B cell (primary cell): ENCODE measurements at regions not wholly inside any gene's neighbourhood (a gene's known extent, or its start where the extent isn't known, plus 50 kb on each side); places are given as distances from the start of the nearest gene placed in this dataset.

Experiments used
- ATAC-seq: fragments of 200-7000 bp; cut with Tn5 transposase; one replicate; pipeline ENCODE4 v1.10.0; 2021; ENCODE audit warnings: low read depth, mild to moderate bottlenecking, moderate number of reproducible peaks, moderate library complexity
- CTCF ChIA-PET: fragments of 350-600 bp; sonication (Branson Sonifier 250); formaldehyde crosslinking; loops from one replicate; lab custom pipeline; 2021; ENCODE audit warnings: antibody characterized with exemption, inconsistent platforms; lab: Charles Lee
- POLR2A ChIA-PET: fragments of 350-600 bp; sonication (Branson Sonifier 250); formaldehyde crosslinking; loops from one replicate; lab custom pipeline; 2021; ENCODE audit warnings: antibody characterized with exemption; lab: Charles Lee
- DNase-seq: peaks from one replicate; pipeline ENCODE4 v3.0.0; 2013
- H2AFZ ChIP-seq: 2 replicates; pipeline ENCODE4 v1.6.1; 2012; ENCODE audit warnings: mild to moderate bottlenecking, low read depth, low read length; ENCODE audit not compliant: insufficient read depth, poor library complexity, severe bottlenecking
- H3K27ac ChIP-seq, 2 donors: 1 replicate in 1 of 2; 2 replicates in 1 of 2; pipeline ENCODE4 v1.5.1; 2012 to 2013; ENCODE audit warnings: low read length in 2 of 2, mild to moderate bottlenecking in 2 of 2, moderate library complexity in 1 of 2
- H3K27me3 ChIP-seq, 4 experiments: fragments of 200-600 bp in 1 of 4; sonication (generic) in 1 of 4; replicated peaks in 1 of 4; 1 replicate in 2 of 4; 2 replicates in 2 of 4; pipeline versions ENCODE4 v1.6.1 to v1.7.0; 2013 to 2016; ENCODE audit warnings: low read length in 3 of 4, mild to moderate bottlenecking in 2 of 4, mixed read lengths in 1 of 4, moderate library complexity in 1 of 4; ENCODE audit not compliant: insufficient read depth in 4 of 4, control insufficient read depth in 3 of 4; ENCODE audit errors: control extremely low read depth in 1 of 4
- H3K36me3 ChIP-seq, 2 experiments: replicated peaks in 1 of 2; 1 replicate in 1 of 2; 2 replicates in 1 of 2; pipeline versions ENCODE4 v1.6.1 to v1.7.1; 2013; ENCODE audit warnings: low read length in 1 of 2; ENCODE audit not compliant: insufficient read depth in 2 of 2, control insufficient read depth in 1 of 2; ENCODE audit errors: control extremely low read depth in 1 of 2, extremely low read depth in 1 of 2
- H3K4me1 ChIP-seq, 2 donors: fragments of 200-600 bp in 1 of 2; sonication (generic) in 1 of 2; 1 replicate in 1 of 2; 2 replicates in 1 of 2; pipeline versions ENCODE4 v1.5.1 to v1.6.1; 2013 to 2017; ENCODE audit warnings: low read length in 2 of 2; ENCODE audit not compliant: control insufficient read depth in 2 of 2, insufficient read depth in 2 of 2
- H3K4me2 ChIP-seq: replicated peaks from 2 replicates; pipeline ENCODE3; 2012; ENCODE audit warnings: mild to moderate bottlenecking, low read depth, low read length; ENCODE audit not compliant: poor library complexity, severe bottlenecking
- H3K4me3 ChIP-seq, 5 experiments: fragments of 200-600 bp in 1 of 5; sonication (generic) in 1 of 5; 1 replicate in 3 of 5; 2 replicates in 2 of 5; pipeline versions ENCODE4 v1.5.1 to v1.7.0; 2011 to 2016; ENCODE audit warnings: low read length in 4 of 5, mild to moderate bottlenecking in 4 of 5, low read depth in 2 of 5, control low read depth in 1 of 5, moderate library complexity in 1 of 5; ENCODE audit not compliant: insufficient read depth in 1 of 5; ENCODE audit errors: control extremely low read depth in 1 of 5, extremely low read depth in 1 of 5
- H3K79me2 ChIP-seq: fragments of 200-600 bp; sonication (generic); one replicate; pipeline ENCODE4 v1.6.0; 2016; ENCODE audit warnings: low read length; ENCODE audit not compliant: control insufficient read depth, insufficient read depth
- H3K9ac ChIP-seq: fragments of 200-600 bp; sonication (generic); 2 replicates; pipeline ENCODE4 v1.6.1; 2017; ENCODE audit warnings: mild to moderate bottlenecking, low read length, moderate library complexity
- H3K9me3 ChIP-seq, 3 donors: one replicate each; pipeline versions ENCODE4 v1.6.1 to v1.7.1; 2013; ENCODE audit warnings: low read length in 2 of 3; ENCODE audit not compliant: control insufficient read depth in 2 of 3, insufficient read depth in 1 of 3; ENCODE audit errors: control extremely low read depth in 1 of 3
- H4K20me1 ChIP-seq: 2 replicates; pipeline ENCODE4 v1.6.0; 2012; ENCODE audit warnings: mild to moderate bottlenecking, low read length; ENCODE audit not compliant: insufficient read depth, control insufficient read depth, poor library complexity, severe bottlenecking
- H3K27ac Mint-ChIP-seq: one replicate; pipeline ENCODE4 v1.8.0; 2021; ENCODE audit warnings: mixed read lengths
- H3K27me3 Mint-ChIP-seq: one replicate; pipeline ENCODE4 v1.8.0; 2021; ENCODE audit warnings: mixed read lengths
- H3K4me1 Mint-ChIP-seq: one replicate; pipeline ENCODE4 v1.8.0; 2021; ENCODE audit warnings: mixed read lengths
- H3K4me3 Mint-ChIP-seq: one replicate; pipeline ENCODE4 v1.8.0; 2021; ENCODE audit warnings: mixed read lengths
- H3K9me3 Mint-ChIP-seq: one replicate; pipeline ENCODE4 v1.8.0; 2022; ENCODE audit warnings: mixed read lengths; ENCODE audit not compliant: insufficient read depth
- EZH2 ChIP-seq: IDR thresholded peaks from 2 replicates; pipeline ENCODE4 v1.6.1; 2012; ENCODE audit warnings: borderline replicate concordance, low read depth, mild to moderate bottlenecking, moderate library complexity, low read length; ENCODE audit not compliant: insufficient read depth, poor library complexity, severe bottlenecking
- WGBS: methylation state at CpG from one replicate; pipeline ENCODE4 v1.1.5; 2013; ENCODE audit warnings: missing lambda C conversion rate; ENCODE audit not compliant: insufficient coverage; 5-methylcytosine and 5-hydroxymethylcytosine counted together
- intact Hi-C: fragments of 100-400 bp; cut with micrococcal nuclease; formaldehyde crosslinking; loops from one replicate; pipeline ENCODE4 v1.10.0; 2022
- TF ChIP-seq, protein P1 (sequence below): fragments of 200-600 bp; IDR thresholded peaks from one replicate; pipeline ENCODE4 v1.8.0; 2022; ENCODE audit warnings: antibody characterized with exemption, mild to moderate bottlenecking

DNA sequence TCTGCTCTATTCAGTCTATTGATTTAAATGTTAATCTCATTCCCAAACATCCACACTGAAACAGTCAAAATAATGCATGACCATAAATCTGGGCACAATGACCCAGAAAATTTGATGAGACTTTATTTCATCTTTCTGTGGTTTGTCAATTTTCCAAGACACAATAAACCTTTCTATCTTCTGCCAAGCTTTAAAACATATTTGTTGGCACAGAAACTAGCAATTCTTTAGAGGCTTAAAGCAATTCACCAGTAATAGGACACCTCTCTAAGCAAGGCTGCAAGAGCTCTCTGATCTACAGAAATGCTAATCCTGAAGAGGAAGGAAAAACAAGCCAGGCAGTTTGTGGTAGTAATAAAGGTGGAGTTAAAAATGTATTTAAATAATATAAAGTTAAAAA, 113.7 kb downstream of the FCRL5 start:
- no peak for ATAC-seq
- Mint-ChIP-seq H3K4me1 (no peaks in the 10 kb centered on the region), H3K9me3 (no peaks in the 10 kb centered on the region), H3K27ac (no peak overlapping the region), H3K27me3 (peaks cover 23% of the 10 kb centered on the region), H3K4me3 (no peak overlapping the region)
- no peaks in the 10 kb centered on the region for H3K9me3 ChIP-seq
- no peak overlapping the region for H2AFZ ChIP-seq
- TF ChIP-seq, protein P1, sequence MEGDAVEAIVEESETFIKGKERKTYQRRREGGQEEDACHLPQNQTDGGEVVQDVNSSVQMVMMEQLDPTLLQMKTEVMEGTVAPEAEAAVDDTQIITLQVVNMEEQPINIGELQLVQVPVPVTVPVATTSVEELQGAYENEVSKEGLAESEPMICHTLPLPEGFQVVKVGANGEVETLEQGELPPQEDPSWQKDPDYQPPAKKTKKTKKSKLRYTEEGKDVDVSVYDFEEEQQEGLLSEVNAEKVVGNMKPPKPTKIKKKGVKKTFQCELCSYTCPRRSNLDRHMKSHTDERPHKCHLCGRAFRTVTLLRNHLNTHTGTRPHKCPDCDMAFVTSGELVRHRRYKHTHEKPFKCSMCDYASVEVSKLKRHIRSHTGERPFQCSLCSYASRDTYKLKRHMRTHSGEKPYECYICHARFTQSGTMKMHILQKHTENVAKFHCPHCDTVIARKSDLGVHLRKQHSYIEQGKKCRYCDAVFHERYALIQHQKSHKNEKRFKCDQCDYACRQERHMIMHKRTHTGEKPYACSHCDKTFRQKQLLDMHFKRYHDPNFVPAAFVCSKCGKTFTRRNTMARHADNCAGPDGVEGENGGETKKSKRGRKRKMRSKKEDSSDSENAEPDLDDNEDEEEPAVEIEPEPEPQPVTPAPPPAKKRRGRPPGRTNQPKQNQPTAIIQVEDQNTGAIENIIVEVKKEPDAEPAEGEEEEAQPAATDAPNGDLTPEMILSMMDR, result no peak
- TF ChIP-seq EZH2, result no peak
- H3K4me1 ChIP-seq, result no peaks in the 10 kb centered on the region
- DNase-seq, result no peak
- H3K4me2 ChIP-seq, result no peak overlapping the region
- intact Hi-C loops, result no loop called here
- no peaks in the 10 kb centered on the region for H3K79me2 ChIP-seq
- no peak overlapping the region for H3K27ac ChIP-seq
- H4K20me1 ChIP-seq, result no peaks in the 10 kb centered on the region
- no peak overlapping the region for H3K4me3 ChIP-seq
- H3K36me3 ChIP-seq, result no peaks in the 10 kb centered on the region
- POLR2A ChIA-PET, result no interaction called here
- H3K27me3 ChIP-seq, result peaks cover 0 to 7% (median 2%) of the 10 kb centered on the region in 4 experiments
- H3K9ac ChIP-seq, result no peak overlapping the region
- CTCF ChIA-PET, result no interaction called here

DNA sequence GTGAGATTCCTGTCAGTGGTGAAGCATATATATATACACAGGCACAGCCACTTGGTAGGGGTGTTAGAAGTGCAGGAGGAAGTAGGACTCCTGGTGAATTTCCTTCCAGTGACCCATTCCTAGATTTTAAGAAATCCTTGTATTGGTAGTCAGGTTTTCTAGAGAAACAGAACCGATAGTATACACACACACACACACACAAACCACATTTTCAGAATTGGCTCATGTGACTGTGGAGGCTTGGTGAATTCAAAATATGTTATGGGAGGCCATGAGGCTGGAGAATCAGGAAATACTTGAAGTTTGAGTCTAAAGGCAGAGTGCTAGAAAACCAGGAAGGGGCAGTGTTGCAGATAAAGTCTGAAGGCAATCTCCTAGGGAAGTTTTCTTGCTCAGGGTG, 114.2 kb downstream of the FCRL5 start:
- Histone ChIP-seq H3K4me1 (no peaks in the 10 kb centered on the region), H3K27me3 (peaks cover 0 to 7% (median 2%) of the 10 kb centered on the region in 4 experiments), H4K20me1 (no peaks in the 10 kb centered on the region), H3K4me3 (no peak overlapping the region), H3K36me3 (no peaks in the 10 kb centered on the region), H3K4me2 (no peak overlapping the region), H3K9ac (no peak overlapping the region), H3K27ac (no peak overlapping the region), H3K9me3 (no peaks in the 10 kb centered on the region), H2AFZ (no peak overlapping the region), H3K79me2 (no peaks in the 10 kb centered on the region)
- no peaks in the 10 kb centered on the region for H3K9me3 Mint-ChIP-seq
- H3K27ac Mint-ChIP-seq, result no peak overlapping the region
- intact Hi-C loops, result no loop called here
- no peaks in the 10 kb centered on the region for H3K4me1 Mint-ChIP-seq
- no peak overlapping the region for H3K4me3 Mint-ChIP-seq
- ChIA-PET CTCF (no interaction called here), POLR2A (no interaction called here)
- no peak for DNase-seq
- TF ChIP-seq, protein P1, result no peak
- TF ChIP-seq EZH2, result no peak
- H3K27me3 Mint-ChIP-seq, result peaks cover 27% of the 10 kb centered on the region
- no peak for ATAC-seq
- no CpG with 5 or more reads among the region's 1 CpG for WGBS
